ENCODE measurements at regions not wholly inside any gene's neighbourhood (a gene's known extent, or its start where the extent isn't known, plus 50 kb on each side); places are given as distances from the start of the nearest gene placed in this dataset.
"Not testable (repeated sequence)": the region's sequence is repeated elsewhere in the genome, so short reads cannot be mapped to it uniquely, and the experiment has no call there.

DNA sequence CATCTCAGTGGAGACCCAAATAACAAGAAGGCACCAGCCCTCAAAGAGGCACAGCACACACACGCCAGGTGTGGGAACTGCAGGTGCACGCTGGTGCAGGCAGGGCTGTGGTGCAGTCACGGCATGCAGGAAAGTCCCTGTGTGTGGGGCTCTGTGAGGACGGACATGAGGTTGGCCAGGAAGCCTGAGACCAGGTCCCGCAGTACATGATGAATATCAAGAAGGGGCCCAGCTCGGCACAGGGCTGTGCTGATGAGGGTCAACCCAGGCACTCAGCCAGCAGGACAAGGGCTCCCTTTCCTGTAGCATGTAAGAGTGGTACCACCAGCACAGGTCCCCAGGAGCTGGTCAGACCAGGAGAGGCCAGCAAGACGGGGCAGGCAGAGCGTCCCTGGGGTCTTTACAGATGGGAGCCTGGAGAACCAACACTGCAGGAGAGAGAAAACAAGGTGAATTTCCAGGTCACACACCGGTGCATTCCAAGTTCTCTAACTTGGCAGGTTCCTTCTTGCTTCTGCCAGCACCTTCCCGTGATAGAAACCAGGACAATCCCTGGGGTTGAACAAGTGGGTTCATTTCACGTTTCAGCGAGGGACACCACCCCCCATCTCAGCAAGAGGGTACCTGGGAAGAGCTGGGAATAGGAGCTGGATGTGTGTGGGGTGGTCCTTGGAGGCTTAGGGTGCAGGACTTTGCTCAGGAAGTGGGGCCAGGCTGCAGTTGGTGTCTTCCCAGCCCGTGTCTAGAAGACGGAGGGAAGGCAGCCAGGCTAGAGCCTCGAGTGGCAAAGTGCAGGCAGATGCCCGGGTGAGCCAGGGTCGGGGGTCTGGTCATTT, 244.8 kb upstream of the TCERG1L start:
- no peak for TF ChIP-seq POLR2A (IDR thresholded peaks at IDR 0.05)
- TF ChIP-seq, protein P1, sequence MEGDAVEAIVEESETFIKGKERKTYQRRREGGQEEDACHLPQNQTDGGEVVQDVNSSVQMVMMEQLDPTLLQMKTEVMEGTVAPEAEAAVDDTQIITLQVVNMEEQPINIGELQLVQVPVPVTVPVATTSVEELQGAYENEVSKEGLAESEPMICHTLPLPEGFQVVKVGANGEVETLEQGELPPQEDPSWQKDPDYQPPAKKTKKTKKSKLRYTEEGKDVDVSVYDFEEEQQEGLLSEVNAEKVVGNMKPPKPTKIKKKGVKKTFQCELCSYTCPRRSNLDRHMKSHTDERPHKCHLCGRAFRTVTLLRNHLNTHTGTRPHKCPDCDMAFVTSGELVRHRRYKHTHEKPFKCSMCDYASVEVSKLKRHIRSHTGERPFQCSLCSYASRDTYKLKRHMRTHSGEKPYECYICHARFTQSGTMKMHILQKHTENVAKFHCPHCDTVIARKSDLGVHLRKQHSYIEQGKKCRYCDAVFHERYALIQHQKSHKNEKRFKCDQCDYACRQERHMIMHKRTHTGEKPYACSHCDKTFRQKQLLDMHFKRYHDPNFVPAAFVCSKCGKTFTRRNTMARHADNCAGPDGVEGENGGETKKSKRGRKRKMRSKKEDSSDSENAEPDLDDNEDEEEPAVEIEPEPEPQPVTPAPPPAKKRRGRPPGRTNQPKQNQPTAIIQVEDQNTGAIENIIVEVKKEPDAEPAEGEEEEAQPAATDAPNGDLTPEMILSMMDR (IDR thresholded peaks at IDR 0.05), result no peak
- DNase-seq (ENCODE audit: low spot score in 2 of 2), result peak in 1 of 2 donors; percentile 74

DNA sequence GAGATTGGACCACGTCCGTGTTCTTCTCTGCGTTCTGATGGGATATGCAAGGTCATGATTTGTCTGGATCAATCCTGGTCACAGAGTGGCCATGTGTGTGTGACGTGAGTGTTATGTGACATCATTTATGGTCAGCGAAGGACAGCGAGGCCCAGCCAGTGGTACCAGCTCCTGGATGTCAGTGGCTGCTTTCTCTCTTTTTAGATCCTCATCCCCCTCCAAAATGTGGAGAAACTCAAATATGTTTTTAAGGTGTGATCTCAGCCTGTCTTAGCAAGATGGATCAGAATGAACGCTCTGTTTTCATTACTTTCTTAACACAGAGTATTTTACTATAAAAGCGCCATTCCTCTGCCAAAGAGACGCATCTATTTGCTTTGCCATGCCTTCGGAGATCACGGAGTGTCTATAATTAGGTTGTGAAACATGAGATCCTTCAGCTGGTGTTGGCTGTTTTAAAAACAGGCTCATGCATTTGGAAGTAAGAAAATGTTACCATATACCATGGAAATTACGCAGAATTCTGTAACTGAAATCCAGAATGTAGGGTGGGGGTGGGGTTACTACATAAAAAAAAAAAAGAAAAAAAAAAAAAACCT, 245.5 kb upstream of the TCERG1L start:
- intact Hi-C loops (cut with DNase I; ENCODE audit: low total_unique reads), result no loop called here
- no peak overlapping the region for H3K4me3 ChIP-seq (ENCODE audit: low read depth, poor library complexity, severe bottlenecking)
- TF ChIP-seq POLR2A (IDR thresholded peaks at IDR 0.05), result no peak
- TF ChIP-seq, protein P1 (IDR thresholded peaks at IDR 0.05), result no peak
- DNase-seq (ENCODE audit: low spot score in 2 of 2), result peak in 1 of 2 donors; percentile 58
- 63 to 82% methylated on average over 12 of the region's 12 CpGs for WGBS, 2 donors

More for the DNA sequence above, 244.8 kb upstream of the TCERG1L start:
- 63% methylated on average over 17 of the region's 17 CpGs for WGBS, 2 donors
- intact Hi-C loops (cut with DNase I; ENCODE audit: low total_unique reads), result no loop called here
- no peak overlapping the region for H3K4me3 ChIP-seq (ENCODE audit: low read depth, poor library complexity, severe bottlenecking)

DNA sequence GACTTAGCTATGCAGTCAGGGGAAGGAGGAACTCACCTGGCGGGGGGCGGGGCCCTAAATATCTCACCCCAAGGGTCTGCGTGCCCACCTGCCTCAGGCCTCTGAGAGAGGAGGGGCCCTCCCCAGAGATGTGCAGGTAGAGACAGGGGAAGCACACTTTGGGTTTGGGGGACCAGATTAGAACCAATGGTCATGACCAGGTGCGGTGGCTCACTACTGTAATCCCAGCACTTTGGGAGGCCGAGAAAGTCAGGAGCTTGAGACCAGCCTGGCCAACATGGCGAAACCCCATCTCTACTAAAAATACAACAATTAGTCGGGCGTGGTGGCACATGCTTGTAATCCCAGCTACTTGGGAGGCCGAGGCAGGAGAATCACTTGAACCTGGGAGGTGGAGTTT, 246.4 kb upstream of the TCERG1L start:
- intact Hi-C loops (cut with DNase I; ENCODE audit: low total_unique reads); H3K4me3 ChIP-seq (ENCODE audit: low read depth, poor library complexity, severe bottlenecking): not testable (repeated sequence)
- WGBS, 2 donors, result 78 to 79% methylated on average over 9 of the region's 9 CpGs
- peak in 1 of 2 donors; percentile 34 for DNase-seq (ENCODE audit: low spot score in 2 of 2)

DNA sequence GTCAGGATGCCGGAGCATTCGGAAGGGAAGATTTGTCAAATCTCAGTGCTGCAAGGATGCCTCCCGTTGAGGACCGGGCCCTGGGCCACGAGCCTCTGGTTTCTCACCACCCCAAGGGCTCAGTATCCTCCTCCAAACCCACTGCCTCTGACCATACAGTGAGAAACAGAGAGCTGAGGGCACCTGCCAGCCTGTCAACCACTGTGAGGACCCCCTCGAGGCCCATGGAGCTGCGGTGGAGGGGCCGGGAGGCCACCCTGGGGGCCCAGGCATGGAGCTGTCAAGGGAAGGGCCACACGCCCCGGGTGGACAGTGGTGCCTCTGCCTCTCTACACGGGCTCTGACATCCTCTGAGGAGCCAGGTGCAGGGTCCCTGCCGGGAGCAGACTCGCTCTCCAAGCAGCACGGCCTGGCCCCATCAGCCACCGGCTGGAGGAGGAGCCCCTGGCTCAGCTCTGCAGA, 248.0 kb upstream of the TCERG1L start:
- 88 to 91% methylated on average over 12 to 14 of the region's 15 CpGs for WGBS, 2 donors
- intact Hi-C loops (cut with DNase I; ENCODE audit: low total_unique reads), result no loop called here
- TF ChIP-seq POLR2A (IDR thresholded peaks at IDR 0.05), result no peak
- TF ChIP-seq, protein P1 (IDR thresholded peaks at IDR 0.05), result no peak
- DNase-seq (ENCODE audit: low spot score in 2 of 2), result peak in 1 of 2 donors; percentile 80
- no peak overlapping the region for H3K4me3 ChIP-seq (ENCODE audit: low read depth, poor library complexity, severe bottlenecking)

DNA sequence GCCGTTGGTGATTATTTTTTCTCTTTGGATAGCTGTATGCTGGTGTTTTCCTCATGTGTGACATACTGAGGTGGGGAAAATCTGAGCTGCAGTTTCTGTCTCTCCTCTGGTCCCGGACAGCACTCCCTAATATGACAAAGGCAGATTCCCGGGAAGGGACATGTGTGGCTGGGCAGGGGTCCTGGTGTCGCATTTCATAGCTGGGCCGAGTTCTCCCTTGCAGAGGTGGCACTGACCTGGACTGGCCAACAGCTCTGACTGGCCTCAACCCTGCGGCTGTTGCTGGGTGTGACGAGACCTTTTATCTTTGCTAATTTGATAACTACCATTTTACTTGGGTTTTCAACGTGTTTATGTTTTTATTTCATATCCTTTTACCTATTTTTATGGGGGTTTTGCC, 248.6 kb upstream of the TCERG1L start:
- WGBS, 2 donors, result 57 to 60% methylated on average over 8 of the region's 8 CpGs
- H3K4me3 ChIP-seq (ENCODE audit: low read depth, poor library complexity, severe bottlenecking), result no peak overlapping the region
- intact Hi-C loops (cut with DNase I; ENCODE audit: low total_unique reads), result no loop called here
- DNase-seq (ENCODE audit: low spot score in 2 of 2), result peak in 1 of 2 donors; percentile 64
- TF ChIP-seq POLR2A (IDR thresholded peaks at IDR 0.05), result no peak
- TF ChIP-seq, protein P1 (IDR thresholded peaks at IDR 0.05), result no peak

DNA sequence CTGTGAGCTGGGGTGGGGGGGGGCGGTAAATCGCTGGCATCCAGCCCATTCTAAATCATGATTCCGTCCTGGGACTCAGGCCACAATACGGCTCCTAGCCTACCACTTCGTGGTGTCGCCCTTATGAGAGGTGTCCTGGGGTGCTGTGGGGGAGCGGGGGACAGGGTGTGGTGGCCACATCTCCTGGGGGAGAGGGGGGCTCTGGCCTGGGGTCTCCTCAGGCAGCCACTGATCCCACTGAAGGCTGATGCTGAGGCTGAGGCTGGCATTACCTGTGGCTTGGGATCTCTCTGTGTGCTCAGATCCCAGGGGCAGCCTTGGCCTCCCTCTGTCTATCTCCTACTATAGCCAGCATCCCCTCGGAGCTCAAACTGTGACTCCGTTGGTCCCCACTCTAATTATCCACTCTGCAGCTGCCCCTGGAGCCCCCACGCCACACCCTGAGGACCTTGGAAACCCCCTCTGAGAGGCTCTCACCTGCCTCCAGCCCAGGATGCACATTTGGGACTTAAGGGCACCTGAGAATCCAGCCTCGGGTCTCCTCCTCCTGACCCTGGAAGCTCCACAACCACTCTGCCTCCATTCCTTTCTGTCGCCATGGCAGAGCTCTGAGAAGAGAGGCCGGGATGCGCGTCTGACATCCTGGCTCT, 249.3 kb upstream of the TCERG1L start:
- no peak for TF ChIP-seq POLR2A (IDR thresholded peaks at IDR 0.05)
- TF ChIP-seq, protein P1 (IDR thresholded peaks at IDR 0.05), result no peak
- intact Hi-C loops (cut with DNase I; ENCODE audit: low total_unique reads), result no loop called here
- 77 to 78% methylated on average over 15 of the region's 15 CpGs for WGBS, 2 donors
- H3K4me3 ChIP-seq (ENCODE audit: low read depth, poor library complexity, severe bottlenecking), result no peak overlapping the region
- DNase-seq (ENCODE audit: low spot score in 2 of 2), result peak in 1 of 2 donors; percentile 42
